Inflammatory macrophage treated with lipopolysaccharide for 4 hours (primary cell): ENCODE measurements at regions not wholly inside any gene's neighbourhood (a gene's known extent, or its start where the extent isn't known, plus 50 kb on each side); places are given as distances from the start of the nearest gene placed in this dataset.
"Not testable (repeated sequence)": the region's sequence is repeated elsewhere in the genome, so short reads cannot be mapped to it uniquely, and the experiment has no call there.

Experiments used
- DNase-seq: peaks from one replicate; pipeline ENCODE4 v3.0.0-alpha.2; 2020

DNA sequence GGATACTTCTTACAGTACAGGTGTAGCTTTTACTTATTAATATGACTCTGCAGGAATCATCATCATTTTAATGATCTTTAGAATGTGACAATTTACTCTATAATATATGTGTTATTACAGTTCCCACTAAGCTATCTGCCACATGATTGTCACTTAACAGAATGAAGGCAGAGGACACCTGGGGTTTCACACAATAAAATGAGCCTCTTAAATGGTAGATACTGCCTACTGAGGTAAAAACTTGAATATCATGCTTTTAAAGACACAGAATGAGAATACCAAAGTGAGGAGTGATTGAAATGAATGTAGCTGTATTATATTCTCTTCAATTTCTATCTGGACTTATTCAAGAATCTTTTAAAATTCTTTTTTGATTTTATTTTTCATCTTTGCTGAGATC is 1255.3 kb upstream of the LRRN3 start:
- DNase-seq, result no peak

- DNase-seq, result no peak
These were observed 1254.9 kb upstream of the LRRN3 start for GRCh38 chr7:109836016-109836415.

DNA sequence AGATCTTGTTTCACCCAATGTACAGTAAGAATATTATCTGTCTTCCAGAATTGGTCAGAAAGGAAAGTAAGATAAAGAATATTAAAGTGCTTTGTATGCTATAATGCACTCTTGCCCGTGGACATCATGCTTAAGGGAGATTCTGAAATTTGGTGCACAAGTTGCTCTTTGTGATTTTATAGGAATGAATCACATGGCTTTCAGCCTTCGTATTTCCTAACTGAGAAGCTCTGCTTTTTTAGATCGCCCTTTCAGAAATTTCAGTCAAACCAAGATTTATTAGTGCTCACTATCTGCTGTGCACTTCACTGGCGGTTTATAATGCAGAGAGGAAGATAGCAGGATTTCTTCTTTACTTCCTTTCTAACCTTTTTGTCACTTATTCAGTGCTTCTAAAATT is 1248.5 kb upstream of the LRRN3 start:
- DNase-seq, result no peak

- DNase-seq, result no peak
These were observed 1246.6 kb upstream of the LRRN3 start for GRCh38 chr7:109844362-109844761.

GRCh38 chr7:109864230-109864629 is 1226.7 kb upstream of the LRRN3 start:
- DNase-seq, result no peak

GRCh38 chr7:109868215-109868860 is 1222.6 kb upstream of the LRRN3 start:
- DNase-seq, result no peak

GRCh38 chr7:109873296-109873695 is 1217.6 kb upstream of the LRRN3 start:
- DNase-seq, result no peak

- DNase-seq, result no peak
These were observed 1211.6 kb upstream of the LRRN3 start for GRCh38 chr7:109879287-109879828.

- DNase-seq, result no peak
These were observed 1200.3 kb upstream of the LRRN3 start for GRCh38 chr7:109890622-109891021.

DNA sequence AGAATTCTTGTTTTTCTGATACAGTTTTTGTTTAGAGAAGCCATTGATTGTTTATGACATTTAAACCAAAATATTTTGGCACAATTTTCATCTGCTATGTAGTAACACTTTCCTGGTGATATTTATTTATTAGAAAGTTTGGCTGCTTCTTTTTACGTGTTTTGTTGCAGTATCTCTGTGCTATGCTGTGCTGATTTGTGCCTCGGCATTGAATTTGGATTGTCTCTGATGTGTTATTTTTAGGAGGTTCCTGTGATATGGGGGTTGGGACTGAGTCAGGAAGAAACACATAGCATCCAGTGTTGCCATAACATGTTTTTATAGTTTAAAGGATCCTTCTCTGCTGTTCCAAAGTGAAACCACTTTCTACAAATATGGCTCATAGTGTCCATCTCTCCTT is 1197.7 kb upstream of the LRRN3 start:
- DNase-seq, result no peak

DNA sequence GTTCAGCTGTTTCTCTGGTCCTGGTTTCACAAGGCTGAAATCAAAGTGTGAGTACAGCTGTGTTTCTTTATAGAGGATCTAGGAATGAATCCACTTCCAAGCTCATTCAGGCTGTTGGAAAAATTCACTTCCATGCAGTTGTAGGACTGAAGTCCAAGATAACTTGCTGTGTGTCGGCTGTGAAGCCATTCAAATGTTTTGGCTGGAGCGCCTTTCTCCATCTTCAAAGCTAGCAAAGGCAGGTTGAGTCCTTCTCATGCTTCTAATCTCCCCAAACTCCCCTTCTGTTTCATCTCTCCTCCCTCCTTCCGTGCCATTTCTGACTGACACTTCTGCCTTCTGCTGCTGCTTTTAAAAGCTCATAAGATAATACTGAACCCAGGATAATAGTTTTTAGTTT is 1195.4 kb upstream of the LRRN3 start:
- no peak for DNase-seq

DNA sequence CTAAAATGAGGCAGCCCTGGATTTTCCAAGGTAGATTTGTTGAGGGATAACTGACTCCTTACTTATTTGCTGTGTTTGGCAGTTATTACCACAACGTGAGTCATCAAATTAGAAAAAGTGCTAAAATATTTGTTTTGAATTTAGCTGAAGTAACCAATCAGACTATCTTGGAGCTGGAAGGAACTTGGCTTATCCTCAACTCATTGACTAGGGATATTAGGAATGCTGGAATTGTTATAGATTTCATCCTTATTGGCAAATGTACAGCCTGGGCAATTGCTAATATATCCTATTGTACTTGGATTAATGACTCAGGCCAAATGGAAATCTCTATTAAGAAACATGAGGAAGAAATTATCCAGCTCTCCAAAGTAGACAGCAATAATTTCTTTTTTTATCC is 1189.0 kb upstream of the LRRN3 start:
- DNase-seq, result no peak

- DNase-seq, result not testable (repeated sequence)
These were observed 1185.4 kb upstream of the LRRN3 start for GRCh38 chr7:109905368-109906065.

DNA sequence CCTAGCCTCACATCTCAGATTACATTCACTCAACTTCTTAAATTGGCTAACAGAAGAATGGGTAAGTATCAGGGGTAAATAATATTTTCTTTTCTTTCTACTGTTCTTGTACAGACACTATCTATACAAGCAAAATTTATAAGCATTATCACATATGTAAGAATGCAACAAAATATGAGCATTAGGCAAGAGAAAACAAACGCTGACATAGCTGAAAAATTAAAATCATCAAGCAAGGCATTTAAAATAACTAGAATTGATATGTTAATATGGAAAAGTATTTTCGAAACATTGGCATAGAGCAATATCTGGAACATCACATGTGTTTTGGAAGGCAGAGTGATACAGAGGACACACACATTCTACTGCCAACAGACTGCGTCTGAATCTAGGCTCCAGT is 1175.3 kb upstream of the LRRN3 start:
- no peak for DNase-seq

DNA sequence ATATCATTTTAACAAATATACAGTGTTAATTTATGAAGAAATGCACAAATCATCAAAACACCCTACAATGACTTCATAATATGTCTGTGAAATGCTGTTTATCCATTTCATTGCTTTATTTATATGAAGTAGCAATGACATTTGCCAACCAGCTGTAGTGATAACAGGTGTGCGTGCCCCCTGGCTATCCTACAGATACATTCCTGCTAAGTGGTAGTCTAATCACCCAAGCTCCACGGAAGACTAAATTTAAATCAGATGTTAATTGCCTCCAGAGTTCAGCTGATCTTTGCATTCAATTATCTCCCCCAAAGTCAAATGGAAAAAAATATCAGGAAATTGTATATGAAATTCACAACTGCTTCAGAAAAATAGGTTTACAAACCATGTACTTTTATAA is 1164.2 kb upstream of the LRRN3 start:
- no peak for DNase-seq

GRCh38 chr7:109930049-109930448 is 1160.9 kb upstream of the LRRN3 start:
- DNase-seq, result no peak

DNA sequence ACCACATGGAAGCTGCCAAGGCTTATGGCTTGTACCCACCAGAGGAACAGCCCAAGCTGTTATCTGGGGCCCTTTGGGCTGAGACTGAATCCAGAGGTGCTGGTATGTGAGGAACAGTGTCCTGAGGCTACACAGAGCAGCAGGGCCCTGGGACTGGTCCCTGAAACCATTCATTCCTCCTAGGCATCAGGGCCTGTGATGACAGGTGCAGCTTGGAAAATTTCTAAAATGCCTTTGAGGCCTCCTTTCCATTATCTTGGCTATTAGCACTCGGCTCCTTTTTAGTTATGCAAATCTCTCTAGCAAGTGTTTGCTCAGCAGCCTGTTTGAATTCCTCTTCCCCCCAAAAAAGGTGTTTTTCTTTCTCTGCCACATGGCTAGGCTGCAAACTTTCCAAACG is 1151.7 kb upstream of the LRRN3 start:
- no peak for DNase-seq

- no peak for DNase-seq
These were observed 1145.0 kb upstream of the LRRN3 start for GRCh38 chr7:109945820-109946518.

- DNase-seq, result no peak
These were observed 1140.7 kb upstream of the LRRN3 start for GRCh38 chr7:109950256-109950655.

- no peak for DNase-seq
These were observed 1139.9 kb upstream of the LRRN3 start for GRCh38 chr7:109950821-109951564.

- no peak for DNase-seq
These were observed 1139.4 kb upstream of the LRRN3 start for GRCh38 chr7:109951565-109951928.

DNA sequence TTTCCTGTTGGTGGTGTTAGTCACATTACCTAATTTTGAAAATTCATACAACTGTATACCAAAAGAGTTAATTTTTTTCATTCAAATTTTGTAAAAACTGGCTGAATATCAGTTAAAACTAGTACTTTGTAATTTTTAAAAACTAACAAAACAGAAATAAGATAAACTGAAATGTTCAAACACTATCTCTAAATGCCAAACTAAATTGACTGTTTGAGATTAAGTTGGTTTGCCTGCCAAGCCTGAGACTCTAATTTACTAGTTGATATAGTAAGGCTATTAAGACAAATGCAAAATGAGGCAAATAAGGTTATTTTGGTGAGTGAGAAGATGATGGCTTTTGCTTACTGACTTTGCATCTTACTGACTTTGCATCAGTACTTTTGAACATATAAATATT is 1134.9 kb upstream of the LRRN3 start:
- DNase-seq, result no peak

DNA sequence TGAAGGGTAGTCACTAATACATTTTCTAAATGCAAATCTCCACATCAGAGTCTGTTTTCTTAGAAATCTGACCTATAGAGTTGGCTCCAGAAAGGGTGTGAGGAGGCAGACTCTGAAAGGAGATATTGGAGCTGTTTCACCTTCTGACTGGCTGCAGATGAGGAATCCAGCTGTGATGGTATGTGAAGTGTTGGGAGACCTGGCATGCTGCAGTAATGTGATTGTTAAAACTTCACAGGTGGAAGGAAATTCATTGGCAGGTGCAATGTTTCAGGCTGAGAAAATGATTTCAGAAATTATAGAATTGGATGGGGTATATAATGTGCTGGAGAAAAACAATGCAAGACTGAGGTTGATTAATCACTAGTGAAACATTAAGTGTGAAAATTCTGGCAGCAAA is 1134.0 kb upstream of the LRRN3 start:
- DNase-seq, result no peak
